Tibial nerve (tissue), 4 donors: ENCODE measurements at regions not wholly inside any gene's neighbourhood (a gene's known extent, or its start where the extent isn't known, plus 50 kb on each side); places are given as distances from the start of the nearest gene placed in this dataset.

Experiments used
- EP300 ChIP-seq, 2 donors: sonication (generic); formaldehyde crosslinking; IDR thresholded peaks; one replicate each; pipeline ENCODE4 v1.6.1; 2017; ENCODE audit warnings: antibody characterized with exemption in 2 of 2, mild to moderate bottlenecking in 1 of 2
- POLR2A ChIP-seq, 2 donors: fragments of 450-650 bp; IDR thresholded peaks; one replicate each; pipeline ENCODE4 v1.6.1; 2017; ENCODE audit warnings: antibody characterized with exemption in 2 of 2, mild to moderate bottlenecking in 2 of 2, moderate library complexity in 2 of 2
- TF ChIP-seq, protein P1 (sequence below), 5 experiments: fragments of 200-600 bp in 3 of 5; fragments of 450-650 bp in 2 of 5; sonication (generic) in 3 of 5; IDR thresholded peaks; one replicate each; pipeline ENCODE4 v1.5.1; 2016 to 2019; ENCODE audit warnings: antibody characterized with exemption in 5 of 5, mild to moderate bottlenecking in 3 of 5, moderate library complexity in 2 of 5

DNA sequence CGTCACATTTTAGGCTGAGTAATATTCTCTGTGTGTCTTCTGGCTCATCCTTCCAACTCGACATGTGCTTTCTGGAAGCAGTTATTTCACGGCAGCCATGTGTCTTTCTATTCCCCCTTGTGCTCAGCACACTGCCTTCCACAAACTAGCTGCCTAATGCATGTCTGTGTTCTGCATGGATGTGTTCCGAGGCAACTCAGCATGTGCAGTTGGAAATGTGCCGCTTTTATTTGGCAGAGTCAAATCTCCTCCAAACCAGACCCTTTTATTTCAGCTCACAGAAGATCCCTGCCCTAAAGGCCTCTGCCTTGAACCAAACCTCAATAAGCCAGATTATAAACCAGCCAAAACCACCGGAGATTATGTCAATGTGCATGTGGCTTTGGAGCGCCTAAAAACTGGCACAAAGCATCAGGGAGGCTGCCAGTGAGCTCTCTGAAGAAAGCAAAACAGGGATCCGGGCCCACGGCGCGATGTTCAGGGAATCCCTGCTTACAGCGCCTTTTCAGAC is 360.2 kb downstream of the DEPDC1B start:
- TF ChIP-seq POLR2A (IDR thresholded peaks at IDR 0.05) = no peak
- TF ChIP-seq, protein P1, sequence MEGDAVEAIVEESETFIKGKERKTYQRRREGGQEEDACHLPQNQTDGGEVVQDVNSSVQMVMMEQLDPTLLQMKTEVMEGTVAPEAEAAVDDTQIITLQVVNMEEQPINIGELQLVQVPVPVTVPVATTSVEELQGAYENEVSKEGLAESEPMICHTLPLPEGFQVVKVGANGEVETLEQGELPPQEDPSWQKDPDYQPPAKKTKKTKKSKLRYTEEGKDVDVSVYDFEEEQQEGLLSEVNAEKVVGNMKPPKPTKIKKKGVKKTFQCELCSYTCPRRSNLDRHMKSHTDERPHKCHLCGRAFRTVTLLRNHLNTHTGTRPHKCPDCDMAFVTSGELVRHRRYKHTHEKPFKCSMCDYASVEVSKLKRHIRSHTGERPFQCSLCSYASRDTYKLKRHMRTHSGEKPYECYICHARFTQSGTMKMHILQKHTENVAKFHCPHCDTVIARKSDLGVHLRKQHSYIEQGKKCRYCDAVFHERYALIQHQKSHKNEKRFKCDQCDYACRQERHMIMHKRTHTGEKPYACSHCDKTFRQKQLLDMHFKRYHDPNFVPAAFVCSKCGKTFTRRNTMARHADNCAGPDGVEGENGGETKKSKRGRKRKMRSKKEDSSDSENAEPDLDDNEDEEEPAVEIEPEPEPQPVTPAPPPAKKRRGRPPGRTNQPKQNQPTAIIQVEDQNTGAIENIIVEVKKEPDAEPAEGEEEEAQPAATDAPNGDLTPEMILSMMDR (IDR thresholded peaks at IDR 0.05) = no peak
- no peak for TF ChIP-seq EP300 (IDR thresholded peaks at IDR 0.05)
